ENCODE measurements at regions not wholly inside any gene's neighbourhood (a gene's known extent, or its start where the extent isn't known, plus 50 kb on each side); places are given as distances from the start of the nearest gene placed in this dataset.
A peak's percentile ranks its signal among the peaks of the same experiment; 100 is the strongest.

DNA sequence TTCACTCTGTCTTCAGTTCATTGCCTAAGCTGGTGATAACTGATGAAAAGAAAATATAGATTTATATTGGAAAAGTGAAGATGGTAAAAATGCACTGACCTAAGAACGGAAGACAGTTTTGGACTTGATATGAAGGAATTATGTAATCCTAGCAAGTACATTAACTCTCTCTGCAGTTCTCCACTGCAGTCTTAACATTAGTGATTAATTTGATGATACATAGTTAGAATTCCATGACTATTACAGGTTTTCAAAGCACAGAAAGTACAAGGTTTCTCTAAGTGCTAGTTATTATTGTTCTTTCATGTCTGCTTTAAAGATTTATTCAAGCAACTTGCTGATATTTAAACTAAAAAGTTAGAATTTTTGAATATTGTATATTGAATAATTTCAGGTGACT, 1591.7 kb upstream of the ADGRL3 start (continued):
- TF ChIP-seq, protein P1, sequence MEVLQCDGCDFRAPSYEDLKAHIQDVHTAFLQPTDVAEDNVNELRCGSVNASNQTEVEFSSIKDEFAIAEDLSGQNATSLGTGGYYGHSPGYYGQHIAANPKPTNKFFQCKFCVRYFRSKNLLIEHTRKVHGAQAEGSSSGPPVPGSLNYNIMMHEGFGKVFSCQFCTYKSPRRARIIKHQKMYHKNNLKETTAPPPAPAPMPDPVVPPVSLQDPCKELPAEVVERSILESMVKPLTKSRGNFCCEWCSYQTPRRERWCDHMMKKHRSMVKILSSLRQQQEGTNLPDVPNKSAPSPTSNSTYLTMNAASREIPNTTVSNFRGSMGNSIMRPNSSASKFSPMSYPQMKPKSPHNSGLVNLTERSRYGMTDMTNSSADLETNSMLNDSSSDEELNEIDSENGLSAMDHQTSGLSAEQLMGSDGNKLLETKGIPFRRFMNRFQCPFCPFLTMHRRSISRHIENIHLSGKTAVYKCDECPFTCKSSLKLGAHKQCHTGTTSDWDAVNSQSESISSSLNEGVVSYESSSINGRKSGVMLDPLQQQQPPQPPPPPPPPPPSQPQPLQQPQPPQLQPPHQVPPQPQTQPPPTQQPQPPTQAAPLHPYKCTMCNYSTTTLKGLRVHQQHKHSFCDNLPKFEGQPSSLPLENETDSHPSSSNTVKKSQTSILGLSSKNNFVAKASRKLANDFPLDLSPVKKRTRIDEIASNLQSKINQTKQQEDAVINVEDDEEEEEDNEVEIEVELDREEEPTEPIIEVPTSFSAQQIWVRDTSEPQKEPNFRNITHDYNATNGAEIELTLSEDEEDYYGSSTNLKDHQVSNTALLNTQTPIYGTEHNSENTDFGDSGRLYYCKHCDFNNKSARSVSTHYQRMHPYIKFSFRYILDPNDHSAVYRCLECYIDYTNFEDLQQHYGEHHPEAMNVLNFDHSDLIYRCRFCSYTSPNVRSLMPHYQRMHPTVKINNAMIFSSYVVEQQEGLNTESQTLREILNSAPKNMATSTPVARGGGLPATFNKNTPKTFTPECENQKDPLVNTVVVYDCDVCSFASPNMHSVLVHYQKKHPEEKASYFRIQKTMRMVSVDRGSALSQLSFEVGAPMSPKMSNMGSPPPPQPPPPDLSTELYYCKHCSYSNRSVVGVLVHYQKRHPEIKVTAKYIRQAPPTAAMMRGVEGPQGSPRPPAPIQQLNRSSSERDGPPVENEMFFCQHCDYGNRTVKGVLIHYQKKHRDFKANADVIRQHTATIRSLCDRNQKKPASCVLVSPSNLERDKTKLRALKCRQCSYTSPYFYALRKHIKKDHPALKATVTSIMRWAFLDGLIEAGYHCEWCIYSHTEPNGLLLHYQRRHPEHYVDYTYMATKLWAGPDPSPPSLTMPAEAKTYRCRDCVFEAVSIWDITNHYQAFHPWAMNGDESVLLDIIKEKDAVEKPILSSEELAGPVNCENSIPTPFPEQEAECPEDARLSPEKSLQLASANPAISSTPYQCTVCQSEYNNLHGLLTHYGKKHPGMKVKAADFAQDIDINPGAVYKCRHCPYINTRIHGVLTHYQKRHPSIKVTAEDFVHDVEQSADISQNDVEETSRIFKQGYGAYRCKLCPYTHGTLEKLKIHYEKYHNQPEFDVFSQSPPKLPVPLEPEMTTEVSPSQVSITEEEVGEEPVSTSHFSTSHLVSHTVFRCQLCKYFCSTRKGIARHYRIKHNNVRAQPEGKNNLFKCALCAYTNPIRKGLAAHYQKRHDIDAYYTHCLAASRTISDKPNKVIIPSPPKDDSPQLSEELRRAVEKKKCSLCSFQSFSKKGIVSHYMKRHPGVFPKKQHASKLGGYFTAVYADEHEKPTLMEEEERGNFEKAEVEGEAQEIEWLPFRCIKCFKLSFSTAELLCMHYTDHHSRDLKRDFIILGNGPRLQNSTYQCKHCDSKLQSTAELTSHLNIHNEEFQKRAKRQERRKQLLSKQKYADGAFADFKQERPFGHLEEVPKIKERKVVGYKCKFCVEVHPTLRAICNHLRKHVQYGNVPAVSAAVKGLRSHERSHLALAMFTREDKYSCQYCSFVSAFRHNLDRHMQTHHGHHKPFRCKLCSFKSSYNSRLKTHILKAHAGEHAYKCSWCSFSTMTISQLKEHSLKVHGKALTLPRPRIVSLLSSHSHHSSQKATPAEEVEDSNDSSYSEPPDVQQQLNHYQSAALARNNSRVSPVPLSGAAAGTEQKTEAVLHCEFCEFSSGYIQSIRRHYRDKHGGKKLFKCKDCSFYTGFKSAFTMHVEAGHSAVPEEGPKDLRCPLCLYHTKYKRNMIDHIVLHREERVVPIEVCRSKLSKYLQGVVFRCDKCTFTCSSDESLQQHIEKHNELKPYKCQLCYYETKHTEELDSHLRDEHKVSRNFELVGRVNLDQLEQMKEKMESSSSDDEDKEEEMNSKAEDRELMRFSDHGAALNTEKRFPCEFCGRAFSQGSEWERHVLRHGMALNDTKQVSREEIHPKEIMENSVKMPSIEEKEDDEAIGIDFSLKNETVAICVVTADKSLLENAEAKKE (CRISPR knock-in tag; IDR thresholded peaks at IDR 0.05) = no peak
- no peak for TF ChIP-seq JUNB (IDR thresholded peaks at IDR 0.05; ENCODE audit: unreplicated experiment)

DNA sequence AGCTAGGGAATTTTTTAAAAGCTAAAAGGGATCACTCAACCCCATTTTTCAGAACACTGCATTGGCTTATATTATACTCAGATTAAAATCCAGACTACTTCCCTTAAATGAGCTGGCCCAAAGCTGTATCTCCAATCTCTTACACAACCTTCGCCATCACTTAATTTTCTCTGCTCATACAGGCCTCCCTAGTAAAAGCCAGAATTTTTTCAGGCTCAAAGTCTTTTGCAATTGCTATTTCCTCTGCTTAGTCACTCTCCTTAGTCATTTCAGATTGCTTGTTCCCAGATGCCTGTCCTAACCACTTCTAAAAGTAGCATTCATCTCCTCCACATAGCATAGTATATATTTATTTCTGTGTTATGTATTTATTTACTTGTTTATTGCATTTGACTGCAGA, 1587.9 kb upstream of the ADGRL3 start:
- no peak for ATAC-seq
- peak overlapping the region; percentile 59; the same call in 1 of the 2 replicates for H3K27ac Mint-ChIP-seq
- H3K9me3 Mint-ChIP-seq = no peaks in the 10 kb centered on the region
- H3K4me3 Mint-ChIP-seq = no peak overlapping the region
- Histone ChIP-seq H4K20me1 (replicated peaks; ENCODE audit: insufficient read depth) (no peaks in the 10 kb centered on the region), H3K4me1 (ENCODE audit: insufficient read depth) (no peaks in the 10 kb centered on the region), H2AFZ (no peak overlapping the region), H3K4me3 (no peak overlapping the region), H3K9me2 (ENCODE audit: insufficient read depth) (no peaks in the 10 kb centered on the region; the same call in 1 of the 2 replicates), H3K36me3 (ENCODE audit: insufficient read depth) (no peaks in the 10 kb centered on the region), H3K27ac (ENCODE audit: low read depth) (no peak overlapping the region), H3F3A (replicated peaks; ENCODE audit: low read depth) (no peaks in the 10 kb centered on the region), H3K79me2 (replicated peaks; ENCODE audit: insufficient read depth) (no peaks in the 10 kb centered on the region), H3K4me2 (no peak overlapping the region), H3K27me3 (ENCODE audit: insufficient read depth) (no peaks in the 10 kb centered on the region)
- no peaks in the 10 kb centered on the region for H3K27me3 Mint-ChIP-seq (ENCODE audit: insufficient read depth, low read depth, poor library complexity)
- H3K4me1 Mint-ChIP-seq = peaks cover under 1% of the 10 kb centered on the region; the same call in 1 of the 3 replicates
- H3K36me3 Mint-ChIP-seq (ENCODE audit: low read depth) = no peaks in the 10 kb centered on the region
- DNase-seq (ENCODE audit: low spot score) = no peak
- TF ChIP-seq STAT1 (IDR thresholded peaks at IDR 0.05; ENCODE audit: unreplicated experiment) (no peak), JUNB (IDR thresholded peaks at IDR 0.05; ENCODE audit: unreplicated experiment) (no peak), POLR2AphosphoS5 (IDR thresholded peaks at IDR 0.05; ENCODE audit: low read depth) (no peak), NANOG (IDR thresholded peaks at IDR 0.05; ENCODE audit: borderline replicate concordance) (no peak), EZH2 (IDR thresholded peaks at IDR 0.05; ENCODE audit: low read depth, unreplicated experiment) (no peak), EZH2phosphoT487 (IDR thresholded peaks at IDR 0.05; ENCODE audit: unreplicated experiment) (no peak), ZNF331 (CRISPR knock-in tag; IDR thresholded peaks at IDR 0.05; ENCODE audit: low read depth) (no peak), ZNF114 (CRISPR knock-in tag; IDR thresholded peaks at IDR 0.05) (no peak), CREB1 (CRISPR knock-in tag; IDR thresholded peaks at IDR 0.05; ENCODE audit: low read depth) (no peak)
- TF ChIP-seq, protein P2, sequence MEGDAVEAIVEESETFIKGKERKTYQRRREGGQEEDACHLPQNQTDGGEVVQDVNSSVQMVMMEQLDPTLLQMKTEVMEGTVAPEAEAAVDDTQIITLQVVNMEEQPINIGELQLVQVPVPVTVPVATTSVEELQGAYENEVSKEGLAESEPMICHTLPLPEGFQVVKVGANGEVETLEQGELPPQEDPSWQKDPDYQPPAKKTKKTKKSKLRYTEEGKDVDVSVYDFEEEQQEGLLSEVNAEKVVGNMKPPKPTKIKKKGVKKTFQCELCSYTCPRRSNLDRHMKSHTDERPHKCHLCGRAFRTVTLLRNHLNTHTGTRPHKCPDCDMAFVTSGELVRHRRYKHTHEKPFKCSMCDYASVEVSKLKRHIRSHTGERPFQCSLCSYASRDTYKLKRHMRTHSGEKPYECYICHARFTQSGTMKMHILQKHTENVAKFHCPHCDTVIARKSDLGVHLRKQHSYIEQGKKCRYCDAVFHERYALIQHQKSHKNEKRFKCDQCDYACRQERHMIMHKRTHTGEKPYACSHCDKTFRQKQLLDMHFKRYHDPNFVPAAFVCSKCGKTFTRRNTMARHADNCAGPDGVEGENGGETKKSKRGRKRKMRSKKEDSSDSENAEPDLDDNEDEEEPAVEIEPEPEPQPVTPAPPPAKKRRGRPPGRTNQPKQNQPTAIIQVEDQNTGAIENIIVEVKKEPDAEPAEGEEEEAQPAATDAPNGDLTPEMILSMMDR (conservative IDR thresholded peaks at IDR 0.05; ENCODE audit: low read depth in 2 of 2) = no peak
- TF ChIP-seq, protein P3, sequence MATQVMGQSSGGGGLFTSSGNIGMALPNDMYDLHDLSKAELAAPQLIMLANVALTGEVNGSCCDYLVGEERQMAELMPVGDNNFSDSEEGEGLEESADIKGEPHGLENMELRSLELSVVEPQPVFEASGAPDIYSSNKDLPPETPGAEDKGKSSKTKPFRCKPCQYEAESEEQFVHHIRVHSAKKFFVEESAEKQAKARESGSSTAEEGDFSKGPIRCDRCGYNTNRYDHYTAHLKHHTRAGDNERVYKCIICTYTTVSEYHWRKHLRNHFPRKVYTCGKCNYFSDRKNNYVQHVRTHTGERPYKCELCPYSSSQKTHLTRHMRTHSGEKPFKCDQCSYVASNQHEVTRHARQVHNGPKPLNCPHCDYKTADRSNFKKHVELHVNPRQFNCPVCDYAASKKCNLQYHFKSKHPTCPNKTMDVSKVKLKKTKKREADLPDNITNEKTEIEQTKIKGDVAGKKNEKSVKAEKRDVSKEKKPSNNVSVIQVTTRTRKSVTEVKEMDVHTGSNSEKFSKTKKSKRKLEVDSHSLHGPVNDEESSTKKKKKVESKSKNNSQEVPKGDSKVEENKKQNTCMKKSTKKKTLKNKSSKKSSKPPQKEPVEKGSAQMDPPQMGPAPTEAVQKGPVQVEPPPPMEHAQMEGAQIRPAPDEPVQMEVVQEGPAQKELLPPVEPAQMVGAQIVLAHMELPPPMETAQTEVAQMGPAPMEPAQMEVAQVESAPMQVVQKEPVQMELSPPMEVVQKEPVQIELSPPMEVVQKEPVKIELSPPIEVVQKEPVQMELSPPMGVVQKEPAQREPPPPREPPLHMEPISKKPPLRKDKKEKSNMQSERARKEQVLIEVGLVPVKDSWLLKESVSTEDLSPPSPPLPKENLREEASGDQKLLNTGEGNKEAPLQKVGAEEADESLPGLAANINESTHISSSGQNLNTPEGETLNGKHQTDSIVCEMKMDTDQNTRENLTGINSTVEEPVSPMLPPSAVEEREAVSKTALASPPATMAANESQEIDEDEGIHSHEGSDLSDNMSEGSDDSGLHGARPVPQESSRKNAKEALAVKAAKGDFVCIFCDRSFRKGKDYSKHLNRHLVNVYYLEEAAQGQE (IDR thresholded peaks at IDR 0.05; ENCODE audit: unreplicated experiment) = no peak
- TF ChIP-seq, protein P4, sequence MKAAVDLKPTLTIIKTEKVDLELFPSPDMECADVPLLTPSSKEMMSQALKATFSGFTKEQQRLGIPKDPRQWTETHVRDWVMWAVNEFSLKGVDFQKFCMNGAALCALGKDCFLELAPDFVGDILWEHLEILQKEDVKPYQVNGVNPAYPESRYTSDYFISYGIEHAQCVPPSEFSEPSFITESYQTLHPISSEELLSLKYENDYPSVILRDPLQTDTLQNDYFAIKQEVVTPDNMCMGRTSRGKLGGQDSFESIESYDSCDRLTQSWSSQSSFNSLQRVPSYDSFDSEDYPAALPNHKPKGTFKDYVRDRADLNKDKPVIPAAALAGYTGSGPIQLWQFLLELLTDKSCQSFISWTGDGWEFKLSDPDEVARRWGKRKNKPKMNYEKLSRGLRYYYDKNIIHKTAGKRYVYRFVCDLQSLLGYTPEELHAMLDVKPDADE (IDR thresholded peaks at IDR 0.05) = no peak
